NCI-H446 (cell line): ENCODE measurements at regions not wholly inside any gene's neighbourhood (a gene's known extent, or its start where the extent isn't known, plus 50 kb on each side); places are given as distances from the start of the nearest gene placed in this dataset.

ENCODE experiments used
- DNase-seq, 2 experiments: peaks; one replicate each; lab custom pipeline; 2025; lab: John Stamatoyannopoulos, UW

DNA sequence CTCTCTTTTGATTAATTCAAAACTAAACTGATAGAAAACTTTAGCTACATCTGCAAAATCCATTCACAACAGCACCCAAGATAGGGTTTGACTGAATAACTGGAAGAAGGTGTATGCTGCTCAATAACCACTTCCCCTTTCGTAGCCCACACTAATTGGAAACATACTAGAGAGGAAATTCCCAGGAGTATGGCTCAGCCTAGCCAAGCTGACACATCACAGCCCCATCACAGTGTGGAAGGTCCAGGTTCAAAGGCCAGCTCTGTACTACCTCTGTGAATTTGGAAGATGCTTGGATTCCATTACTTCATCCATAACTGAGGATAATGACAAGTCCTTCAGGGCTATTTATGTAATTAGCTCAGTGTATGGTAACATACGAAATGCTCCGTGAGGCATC lies 185.4 kb downstream of the FBXO15 start:
- DNase-seq = no peak

DNA sequence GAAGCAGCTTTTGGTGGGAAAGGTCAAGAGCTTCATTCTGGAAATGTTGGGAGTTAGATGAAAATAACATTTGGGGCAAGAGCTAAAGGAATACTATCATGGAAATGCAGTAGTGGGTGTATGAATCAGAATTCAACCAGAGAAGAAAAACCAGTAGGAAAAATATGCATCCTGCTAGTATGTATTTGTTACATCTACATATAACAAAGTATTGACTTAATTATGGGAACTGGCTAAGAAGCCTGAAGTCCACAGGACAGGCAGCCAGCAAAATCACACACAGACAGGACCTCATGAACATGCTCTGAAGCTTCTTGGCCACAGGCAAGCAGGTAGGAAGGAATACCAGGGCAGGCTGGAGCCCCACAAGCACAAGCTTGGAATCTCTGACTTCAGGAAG lies 185.8 kb downstream of the FBXO15 start:
- no peak for DNase-seq

DNA sequence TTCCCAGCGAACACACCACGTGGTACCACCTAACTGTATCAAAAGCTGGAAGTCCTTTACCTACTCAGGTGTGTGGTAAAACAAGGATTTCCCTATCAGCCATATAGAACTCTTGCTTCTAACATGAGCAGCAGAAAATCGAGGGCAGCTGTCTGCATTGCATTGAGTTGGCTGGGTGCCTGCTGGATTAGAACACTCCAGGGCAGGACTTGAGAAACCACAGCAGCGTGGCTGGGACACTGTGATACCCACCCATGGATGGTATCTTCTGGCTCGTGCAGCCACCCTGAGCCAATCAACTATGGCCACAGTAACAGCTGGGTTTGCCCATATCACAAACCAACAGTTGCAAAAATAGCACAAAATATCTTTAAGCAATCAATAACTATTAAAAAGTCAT lies 188.3 kb downstream of the FBXO15 start:
- no peak for DNase-seq

DNA sequence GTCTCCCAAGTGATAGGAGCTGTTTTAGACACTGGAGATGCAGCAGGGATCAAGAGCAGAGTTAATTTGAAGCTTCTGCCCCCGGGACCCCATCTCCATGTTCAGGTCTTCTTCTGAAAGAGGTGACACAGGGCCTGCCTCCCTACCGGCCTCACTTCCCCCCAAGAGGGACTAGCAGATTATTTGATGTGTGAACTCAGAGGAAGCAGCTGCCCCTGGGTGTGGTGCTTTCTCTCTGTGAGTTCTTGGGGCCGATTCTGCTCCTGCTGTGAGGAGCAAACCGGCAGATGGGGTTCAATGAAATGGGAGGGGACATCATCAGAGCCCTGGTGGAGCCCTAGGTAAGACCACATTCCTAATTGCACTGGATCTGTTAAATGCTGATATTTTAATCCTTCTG lies 193.4 kb downstream of the FBXO15 start:
- DNase-seq = no peak

DNA sequence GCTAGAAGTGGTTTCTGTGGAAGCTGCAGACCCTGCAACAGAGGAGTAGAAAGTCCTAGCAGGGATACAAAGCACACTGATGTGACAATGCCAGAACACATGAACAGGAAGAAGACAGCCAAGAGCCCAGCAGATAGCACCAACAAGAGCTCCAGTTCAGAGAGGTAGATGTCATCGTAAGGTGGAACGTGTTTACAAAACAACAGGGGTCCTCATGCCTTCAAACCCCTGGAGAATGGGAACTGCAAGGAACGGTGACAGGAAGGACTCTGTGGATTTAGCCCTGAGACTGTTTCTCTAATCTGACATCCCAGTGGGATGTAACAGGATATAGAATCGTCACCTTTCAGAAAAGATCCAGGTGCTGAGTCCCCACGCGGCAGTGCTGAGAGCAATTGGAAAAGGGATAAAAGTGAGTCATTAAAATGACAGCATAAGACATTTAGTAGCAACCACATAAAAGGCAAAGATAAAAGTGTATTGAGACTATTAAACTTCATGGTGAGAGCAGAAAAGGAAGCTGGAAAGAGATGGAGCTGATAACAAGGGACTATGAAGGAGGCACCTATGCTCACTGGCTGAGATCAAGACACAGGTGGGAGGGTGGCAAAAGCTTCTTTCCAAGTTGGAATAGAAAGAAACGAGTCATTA lies 195.2 kb downstream of the FBXO15 start:
- no peak for DNase-seq

DNA sequence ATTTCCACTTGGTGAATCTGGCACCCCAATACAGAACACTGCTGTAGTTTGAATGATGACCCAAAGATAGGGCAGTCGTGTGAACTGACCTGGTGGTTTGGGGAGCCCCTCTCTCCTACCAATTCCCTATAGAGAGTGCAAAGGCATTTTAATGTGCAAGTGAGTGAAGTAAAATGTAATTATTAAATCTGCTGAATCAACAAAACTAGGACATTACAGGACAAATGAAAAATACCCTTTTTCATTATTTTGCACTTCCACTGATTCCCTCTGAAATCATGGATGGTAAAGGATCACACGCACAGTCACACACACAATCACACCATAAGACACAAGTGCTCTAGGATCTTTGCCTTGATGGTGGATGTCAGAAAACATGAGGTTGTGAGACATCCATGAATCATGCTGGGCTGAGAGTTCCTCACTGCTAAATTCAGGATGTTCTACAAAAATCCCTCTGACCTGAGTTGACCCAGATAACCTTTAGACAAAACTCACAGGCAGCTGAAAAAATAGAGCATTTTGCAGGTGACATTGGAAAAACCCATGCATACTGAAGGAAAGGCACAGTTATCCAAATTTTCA lies 197.4 kb downstream of the FBXO15 start:
- no peak for DNase-seq

DNA sequence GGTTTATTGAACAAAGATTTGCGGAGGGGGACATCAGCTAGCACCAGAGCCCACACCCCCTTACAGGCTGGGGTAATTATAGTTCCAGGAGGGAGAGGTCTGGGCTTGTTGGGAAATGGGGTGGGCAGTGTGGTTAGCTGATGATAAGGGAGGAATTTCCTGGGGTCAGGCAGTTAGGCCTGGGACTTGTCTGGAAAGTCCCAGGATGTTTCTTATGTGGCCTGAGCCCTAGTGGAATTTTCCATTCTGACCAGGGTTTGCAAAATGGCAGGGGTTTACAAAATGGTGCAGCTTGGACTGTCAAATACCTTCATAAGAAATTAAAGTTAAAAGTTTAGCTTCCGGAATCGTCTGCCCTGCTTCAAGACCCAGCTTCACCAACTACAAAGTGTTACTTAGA lies 199.1 kb downstream of the FBXO15 start:
- DNase-seq = no peak

DNA sequence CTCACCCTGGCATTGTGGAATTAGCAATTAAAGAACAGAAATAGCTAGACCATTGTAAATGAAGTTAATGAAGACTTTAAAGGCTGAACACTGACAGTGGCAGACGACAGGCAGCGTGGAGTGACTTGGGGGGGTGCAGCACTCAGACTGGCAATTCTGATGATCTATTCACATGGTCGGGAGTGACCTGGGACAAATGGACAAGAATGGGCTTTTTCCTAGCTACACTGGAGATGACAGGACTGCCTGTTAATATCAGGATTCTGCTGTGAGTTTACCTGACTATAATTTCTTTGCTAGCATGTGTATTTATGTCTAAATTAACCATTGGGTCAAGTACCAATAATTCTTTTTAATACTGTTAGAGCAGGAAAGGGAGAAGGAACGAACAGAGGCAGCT lies 199.6 kb downstream of the FBXO15 start:
- DNase-seq = no peak

DNA sequence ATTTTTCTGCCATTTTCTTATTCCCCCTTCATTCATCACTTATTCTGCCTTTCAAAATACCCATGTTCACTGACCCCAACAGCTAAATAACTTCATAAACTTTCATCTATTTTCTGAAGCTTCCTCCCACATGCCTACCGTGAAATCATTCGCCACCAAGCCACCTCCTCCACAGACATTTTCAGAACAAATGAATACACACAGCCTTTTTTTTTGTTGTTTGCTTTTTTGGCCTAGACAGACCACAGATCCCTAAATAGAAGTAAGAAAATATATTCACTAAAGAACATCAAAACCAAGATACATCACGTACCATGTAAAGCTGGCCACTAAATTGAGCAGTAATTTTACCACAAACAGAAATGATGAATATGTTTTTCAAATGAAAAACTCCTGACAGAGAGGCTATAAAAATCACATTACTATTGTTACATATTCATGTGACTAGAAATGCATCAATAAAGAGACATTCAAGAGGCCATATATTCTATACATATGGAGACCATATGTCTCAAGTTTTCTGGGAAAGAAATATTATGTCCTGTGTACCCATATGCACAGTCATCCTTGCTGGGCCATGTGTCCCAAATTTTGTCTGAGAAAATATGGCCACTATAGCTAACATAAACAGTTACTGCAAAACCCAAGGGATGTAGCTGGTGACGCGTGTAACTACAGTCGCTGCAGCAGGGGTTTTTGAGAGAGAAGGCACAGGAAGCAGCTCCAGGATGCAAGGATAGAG lies 200.3 kb downstream of the FBXO15 start:
- DNase-seq = no peak

DNA sequence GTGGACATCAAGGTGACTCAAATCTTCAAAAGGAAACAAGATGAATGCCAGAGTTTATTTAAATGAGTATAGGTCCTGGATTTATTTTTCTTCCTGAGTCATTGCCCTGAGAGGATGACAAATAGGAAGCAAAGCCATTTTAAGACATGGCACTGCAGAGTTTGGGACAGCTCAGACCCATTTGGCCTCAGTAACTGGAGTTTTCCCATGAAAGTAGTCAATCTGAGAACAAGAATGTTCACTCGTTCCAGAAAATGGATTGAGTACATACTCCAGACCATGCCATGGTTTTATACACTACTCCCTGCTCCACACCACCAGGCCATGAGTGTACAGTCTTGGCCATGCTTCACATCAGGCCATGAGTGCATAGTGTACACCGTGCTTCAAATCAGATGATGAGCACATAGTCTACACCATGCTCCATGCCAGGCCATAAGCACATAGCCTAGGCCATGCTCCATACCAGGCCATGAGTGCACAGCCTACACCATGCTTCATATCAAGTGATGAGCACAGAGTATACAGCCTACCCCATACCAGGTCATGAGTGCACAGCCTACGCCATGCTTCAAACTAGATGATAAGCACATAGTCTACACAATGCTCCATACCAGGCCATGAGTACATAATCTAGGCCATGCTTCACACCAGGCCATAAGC lies 202.4 kb downstream of the FBXO15 start:
- no peak for DNase-seq

DNA sequence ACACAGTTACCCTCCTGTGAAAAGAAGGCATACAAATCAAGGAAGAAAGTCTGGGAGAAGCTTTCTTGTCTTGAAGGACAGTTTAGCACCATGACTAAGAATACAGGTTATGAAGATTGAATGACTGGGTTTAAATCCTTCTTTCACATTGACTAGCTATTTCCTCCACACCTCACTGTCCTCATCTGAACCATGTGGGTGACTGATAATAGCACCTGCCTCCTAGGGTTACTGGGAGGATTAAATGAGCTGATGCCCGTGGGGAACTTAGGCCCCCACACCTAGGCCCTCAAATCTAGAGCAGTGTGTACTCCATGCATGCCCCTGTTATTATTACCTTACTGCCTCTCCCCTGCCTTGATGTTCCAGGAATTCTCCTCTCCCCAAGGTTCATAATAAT lies 202.9 kb downstream of the FBXO15 start:
- DNase-seq = no peak

DNA sequence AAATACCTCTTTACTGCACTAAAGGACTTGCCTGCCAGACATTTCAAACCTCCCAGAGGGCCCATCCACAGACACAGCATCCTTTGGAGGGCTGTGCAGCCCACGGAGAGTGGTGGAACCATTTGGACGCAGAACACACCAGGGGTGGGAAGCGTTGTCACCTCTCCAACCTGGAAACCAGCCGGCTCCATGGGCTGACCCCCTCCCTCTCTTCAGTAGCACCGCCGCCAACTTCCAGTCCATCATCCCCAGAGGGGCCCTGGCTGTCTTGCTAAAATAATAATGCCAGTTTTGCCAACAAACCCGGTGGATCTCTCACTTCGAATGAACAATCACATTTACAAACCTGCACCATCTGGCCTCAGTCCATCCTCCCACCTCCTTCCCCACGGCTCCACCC lies 203.9 kb downstream of the FBXO15 start:
- no peak for DNase-seq

DNA sequence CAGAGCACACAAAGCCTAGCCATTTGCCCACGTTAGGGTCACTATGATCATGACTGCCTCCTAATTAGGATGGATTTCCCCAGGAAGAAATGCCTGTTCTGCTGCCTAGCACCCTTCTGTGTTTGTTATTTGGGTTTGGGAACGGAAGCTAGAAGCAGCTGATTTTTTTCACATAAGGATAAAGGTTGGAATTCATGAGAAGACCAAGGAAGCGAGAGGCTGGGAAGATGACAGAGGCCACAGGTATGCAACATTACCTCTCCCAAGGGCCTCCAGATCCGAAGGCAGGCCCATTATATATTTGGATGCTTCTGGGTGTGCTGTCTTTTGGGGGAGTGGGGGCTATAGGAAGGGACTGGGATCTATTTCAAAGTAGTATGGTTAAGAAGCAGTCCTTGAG lies 204.7 kb downstream of the FBXO15 start:
- no peak for DNase-seq

DNA sequence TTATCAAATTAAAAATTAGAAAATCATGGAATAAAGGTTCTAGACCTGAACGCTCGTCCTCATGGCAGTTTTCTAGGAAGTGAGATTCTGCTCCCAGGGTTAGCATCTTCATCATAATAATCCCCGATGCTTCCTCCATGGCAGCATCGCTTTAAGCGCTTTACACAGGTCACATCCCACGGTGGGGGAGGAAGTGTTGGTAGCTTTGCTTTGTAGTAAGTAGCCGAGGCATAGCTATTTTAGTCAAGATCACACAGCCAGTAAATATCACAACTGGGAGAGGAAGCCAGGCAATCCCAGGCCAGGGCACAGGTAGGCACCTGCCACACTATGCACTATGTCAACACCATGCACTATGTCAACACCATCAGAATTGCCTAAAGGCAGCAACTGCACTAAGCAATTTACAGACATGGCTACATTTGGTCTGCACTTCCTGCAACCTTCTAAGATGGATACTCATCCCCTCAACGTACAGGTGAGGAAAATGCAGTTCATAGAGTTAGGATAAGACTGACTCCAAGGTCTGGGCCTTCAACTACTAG lies 205.5 kb downstream of the FBXO15 start:
- DNase-seq = no peak

DNA sequence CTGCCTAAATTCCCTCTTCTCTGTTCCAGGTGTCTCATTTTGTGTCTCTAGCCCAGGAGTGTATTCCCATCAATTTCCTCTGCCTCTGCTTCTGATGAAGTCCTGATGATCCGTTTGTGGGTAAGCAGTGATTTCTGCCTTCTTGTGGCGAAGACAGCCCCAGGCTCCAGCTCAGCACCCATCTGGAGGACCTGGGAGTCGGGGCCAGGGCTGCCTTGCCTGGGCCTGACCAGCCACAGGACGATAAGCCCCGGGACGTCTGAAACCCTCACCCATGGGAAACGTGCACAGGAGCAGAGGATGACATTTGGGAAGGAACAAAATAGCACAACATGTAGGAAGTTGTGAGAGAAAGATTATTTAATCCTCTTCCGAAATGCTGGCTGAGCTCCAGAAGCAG lies 206.9 kb downstream of the FBXO15 start:
- DNase-seq = no peak

DNA sequence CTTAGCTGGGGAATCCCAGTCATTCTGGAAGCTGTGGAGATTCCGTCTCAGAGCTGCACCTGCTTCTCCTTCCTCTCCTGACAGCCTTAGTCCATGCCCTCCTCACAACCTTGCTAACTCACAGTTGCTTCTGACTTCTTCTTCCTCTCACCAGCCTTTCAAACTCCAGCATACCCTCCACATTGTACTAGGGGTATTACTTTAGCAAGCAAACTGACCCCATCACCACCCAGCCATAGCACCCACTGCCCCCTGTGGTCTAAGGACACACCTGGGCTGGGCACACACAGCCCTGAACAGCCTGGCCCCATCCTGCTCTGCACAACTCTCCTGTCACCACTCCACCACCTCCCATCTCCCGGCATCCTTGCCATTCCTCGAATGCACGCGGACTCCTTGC lies 208.2 kb downstream of the FBXO15 start:
- DNase-seq = no peak

DNA sequence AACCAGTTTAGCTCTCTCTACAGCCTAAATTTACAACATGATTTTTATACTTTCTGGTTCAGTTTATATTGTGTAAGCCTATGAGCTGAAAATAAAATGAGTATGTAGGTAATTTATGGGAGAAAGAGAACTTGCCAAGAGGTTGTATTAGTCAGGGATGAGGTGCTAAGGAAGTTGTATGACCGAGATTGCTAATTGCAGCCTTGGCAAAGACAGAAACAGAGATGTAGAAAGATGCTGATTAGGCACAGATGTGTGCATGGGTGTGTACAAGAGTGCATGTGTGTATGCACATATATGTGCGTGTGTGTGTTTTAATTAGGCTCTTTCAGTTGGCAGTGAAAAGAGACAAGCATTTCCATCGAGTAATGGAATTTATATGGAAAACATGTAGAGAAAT lies 213.9 kb downstream of the FBXO15 start:
- no peak for DNase-seq

DNA sequence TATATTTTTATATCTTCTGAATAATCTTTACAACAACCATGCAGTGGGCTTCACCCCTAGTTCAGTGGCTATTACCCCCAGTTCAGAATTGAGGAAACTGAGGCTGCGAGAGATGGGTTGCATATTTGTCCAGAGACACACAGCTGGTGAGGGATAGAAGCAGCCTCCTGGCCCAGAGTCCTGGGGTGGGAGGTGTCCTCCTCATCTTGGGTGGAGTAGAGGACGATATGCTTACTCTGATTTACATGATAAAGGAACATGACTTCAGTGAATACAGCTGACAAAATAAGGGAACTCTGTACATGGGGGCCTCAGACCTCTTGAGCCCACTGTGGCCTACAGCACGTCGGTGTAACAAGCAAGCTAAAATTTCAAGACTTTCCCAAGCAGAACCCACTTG lies 214.7 kb downstream of the FBXO15 start:
- no peak for DNase-seq

DNA sequence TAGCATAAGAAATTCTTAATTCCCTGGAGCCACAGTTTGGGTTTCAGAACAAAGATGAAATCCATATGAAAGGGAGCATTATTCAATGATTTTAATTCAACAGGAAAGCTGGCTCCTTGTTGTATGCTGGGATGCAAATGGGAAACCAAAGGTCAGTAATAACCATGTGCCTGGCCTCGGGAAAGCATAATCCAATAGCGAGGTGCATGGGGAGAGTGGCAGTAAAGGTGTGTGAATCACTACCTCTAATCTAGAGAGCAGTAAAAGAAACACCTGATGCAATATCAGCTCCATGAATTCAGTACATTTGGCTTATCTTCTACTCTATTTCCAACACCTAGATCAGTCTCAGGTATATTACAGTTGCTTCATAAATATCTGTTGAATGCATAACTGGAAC lies 220.1 kb downstream of the FBXO15 start:
- DNase-seq = no peak

DNA sequence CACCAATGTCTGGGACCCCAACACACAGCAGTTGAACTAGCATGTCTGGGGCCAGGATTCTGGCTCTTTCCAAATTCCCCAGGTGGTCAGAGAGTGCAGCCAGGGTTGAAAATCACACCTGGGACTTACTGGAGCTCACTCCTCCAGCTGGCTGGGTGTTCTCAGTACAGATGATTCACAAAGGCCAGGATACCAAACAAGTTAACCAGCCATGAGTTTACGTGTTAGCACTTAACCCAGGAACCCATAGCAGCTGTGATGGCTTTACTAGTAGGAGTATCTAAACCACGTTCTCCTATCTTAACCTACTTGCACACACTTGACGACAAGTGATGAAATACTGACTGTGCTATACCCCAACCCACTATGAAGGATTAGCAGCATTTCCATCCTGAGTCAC lies 222.8 kb downstream of the FBXO15 start:
- DNase-seq = no peak

DNA sequence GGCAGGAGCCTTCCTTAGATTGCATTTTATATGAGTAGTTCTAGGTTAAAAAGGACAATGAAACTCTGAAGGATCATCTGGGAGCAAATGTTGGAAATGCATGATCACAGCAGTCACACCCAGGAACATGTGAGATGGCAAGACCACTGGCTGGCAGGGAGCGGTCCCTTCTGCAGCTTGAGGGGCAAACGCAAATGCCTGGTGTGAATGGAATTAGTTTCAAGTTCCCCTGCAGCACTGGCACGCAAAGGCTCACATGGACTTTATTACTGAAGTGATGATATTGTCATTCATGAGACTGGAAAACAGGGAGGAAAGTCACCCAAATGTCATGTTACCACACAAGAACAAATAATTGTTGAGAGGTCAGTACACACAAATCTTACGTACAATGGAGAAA lies 223.3 kb downstream of the FBXO15 start:
- DNase-seq = no peak

DNA sequence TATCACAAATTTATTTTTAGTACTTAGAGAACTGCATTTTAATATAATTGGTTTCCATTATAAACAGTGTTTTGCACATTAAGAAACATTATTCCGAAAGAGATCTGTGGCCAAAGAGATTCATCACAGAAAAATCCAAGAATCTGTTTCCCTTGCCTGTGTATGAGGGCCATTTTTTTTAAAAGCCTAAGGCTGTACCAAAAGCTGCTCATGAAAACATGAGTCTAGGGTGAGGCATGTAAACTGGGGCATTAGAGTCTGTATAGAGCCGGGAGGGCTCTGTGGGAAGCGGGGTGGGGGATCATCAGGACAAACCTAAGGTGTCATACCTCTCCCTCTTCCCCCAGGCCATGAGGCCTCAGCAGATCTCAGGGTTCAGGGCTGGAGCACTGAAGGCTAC lies 223.8 kb downstream of the FBXO15 start:
- DNase-seq = no peak

DNA sequence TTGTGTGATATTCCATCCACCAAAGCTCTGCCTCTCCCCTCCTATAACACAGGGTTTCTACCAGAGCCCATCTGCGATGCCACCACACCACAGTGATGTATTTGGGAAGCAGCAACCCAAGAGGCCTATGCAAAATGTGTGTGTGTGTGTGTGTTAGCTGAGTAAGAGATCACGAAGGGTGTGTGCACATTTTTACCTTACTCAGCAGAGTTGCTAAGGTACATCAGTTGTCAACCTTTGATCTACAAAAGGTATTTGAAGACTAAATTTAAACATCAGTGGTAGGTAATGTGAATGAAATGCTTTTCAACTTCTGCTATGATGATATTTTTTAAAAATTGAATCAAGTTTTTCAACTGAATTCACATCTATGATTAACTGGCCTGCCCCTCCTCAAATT lies 227.6 kb downstream of the FBXO15 start:
- DNase-seq = no peak
